Psoas muscle (tissue), 7 donors: ENCODE measurements at regions not wholly inside any gene's neighbourhood (a gene's known extent, or its start where the extent isn't known, plus 50 kb on each side); places are given as distances from the start of the nearest gene placed in this dataset.

Experiments used
- ATAC-seq, 4 donors: fragments of 200-7000 bp; cut with Tn5 transposase; one replicate each; pipeline ENCODE4 v1.9.1; 2020; ENCODE audit warnings: moderate library complexity in 3 of 4, mild to moderate bottlenecking in 2 of 4
- DNase-seq, 2 donors: peaks; one replicate each; pipeline ENCODE4 v3.0.0-alpha.2; 2020
- H3K27ac ChIP-seq: fragments of 200-600 bp; one replicate; pipeline ENCODE4 v1.8.0; 2022
- H3K27me3 ChIP-seq, 3 donors: fragments of 200-600 bp in 1 of 3; one replicate each; pipeline versions ENCODE4 v1.6.1 to v1.8.0; 2013 to 2022; ENCODE audit warnings: low read length in 2 of 3, mild to moderate bottlenecking in 2 of 3, moderate library complexity in 1 of 3; ENCODE audit not compliant: insufficient read depth in 3 of 3
- H3K36me3 ChIP-seq, 2 donors: fragments of 200-600 bp in 1 of 2; one replicate each; pipeline versions ENCODE4 v1.6.1 to v1.8.0; 2013 to 2022; ENCODE audit warnings: low read depth in 1 of 2, mild to moderate bottlenecking in 1 of 2, moderate library complexity in 1 of 2; ENCODE audit not compliant: insufficient read depth in 1 of 2
- H3K4me1 ChIP-seq: fragments of 200-600 bp; one replicate; pipeline ENCODE4 v1.8.0; 2022
- H3K4me3 ChIP-seq: fragments of 200-600 bp; one replicate; pipeline ENCODE4 v1.8.0; 2022; ENCODE audit warnings: mild to moderate bottlenecking
- H3K9me3 ChIP-seq: fragments of 200-600 bp; one replicate; pipeline ENCODE4 v1.8.0; 2022
- WGBS, 3 donors: extraction: QIAGEN DNeasy Blood & Tissue Kit; methylation state at CpG; one replicate each; pipeline versions ENCODE4 v1.1.6 to v1.1.7; 2013; 5-methylcytosine and 5-hydroxymethylcytosine counted together
- intact Hi-C, 2 donors: fragments of 100-400 bp; cut with DNase I; formaldehyde crosslinking; loops; one replicate each; pipeline versions ENCODE4 v1.11.0 to v1.14.2; 2022
- TF ChIP-seq, protein P1 (sequence below): fragments of 200-600 bp; IDR thresholded peaks from one replicate; pipeline ENCODE4 v1.8.0; 2022; ENCODE audit warnings: antibody characterized with exemption
- donor health status: healthy with polysubstance abuse.
- donor health status: DM: no; HTN: no; CAD: no; lungs with moderate emphysema.
- donor health status: Bipolar disorder and iron deficiency.
- donor health status: healthy.
- donor health status: DM: yes; HTN: yes; CAD: no.
- donor health status: DM: no; HTN: no; CAD: no.
- donor health status: DM: yes; HTN: yes; CAD: no.

GRCh38 chr5:123756318-123756665 lies 244.3 kb downstream of the CSNK1G3 start:
- ATAC-seq, result no peak
- no peaks in the 10 kb centered on the region for H3K27me3 ChIP-seq
- no peak for DNase-seq
- no peaks in the 10 kb centered on the region for H3K36me3 ChIP-seq
- WGBS, 3 donors, result 46 to 48% (median 48%) methylated on average over 2 of the region's 2 CpGs
- H3K9me3 ChIP-seq, result no peaks in the 10 kb centered on the region
- H3K4me3 ChIP-seq, result no peak overlapping the region
- H3K27ac ChIP-seq, result no peak overlapping the region
- H3K4me1 ChIP-seq, result peaks cover 20% of the 10 kb centered on the region
- intact Hi-C loops, result no loop called here
- TF ChIP-seq, protein P1, sequence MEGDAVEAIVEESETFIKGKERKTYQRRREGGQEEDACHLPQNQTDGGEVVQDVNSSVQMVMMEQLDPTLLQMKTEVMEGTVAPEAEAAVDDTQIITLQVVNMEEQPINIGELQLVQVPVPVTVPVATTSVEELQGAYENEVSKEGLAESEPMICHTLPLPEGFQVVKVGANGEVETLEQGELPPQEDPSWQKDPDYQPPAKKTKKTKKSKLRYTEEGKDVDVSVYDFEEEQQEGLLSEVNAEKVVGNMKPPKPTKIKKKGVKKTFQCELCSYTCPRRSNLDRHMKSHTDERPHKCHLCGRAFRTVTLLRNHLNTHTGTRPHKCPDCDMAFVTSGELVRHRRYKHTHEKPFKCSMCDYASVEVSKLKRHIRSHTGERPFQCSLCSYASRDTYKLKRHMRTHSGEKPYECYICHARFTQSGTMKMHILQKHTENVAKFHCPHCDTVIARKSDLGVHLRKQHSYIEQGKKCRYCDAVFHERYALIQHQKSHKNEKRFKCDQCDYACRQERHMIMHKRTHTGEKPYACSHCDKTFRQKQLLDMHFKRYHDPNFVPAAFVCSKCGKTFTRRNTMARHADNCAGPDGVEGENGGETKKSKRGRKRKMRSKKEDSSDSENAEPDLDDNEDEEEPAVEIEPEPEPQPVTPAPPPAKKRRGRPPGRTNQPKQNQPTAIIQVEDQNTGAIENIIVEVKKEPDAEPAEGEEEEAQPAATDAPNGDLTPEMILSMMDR, result no peak

- H3K27ac ChIP-seq, result no peak overlapping the region
These were observed 243.8 kb downstream of the CSNK1G3 start for GRCh38 chr5:123755653-123756317.

GRCh38 chr5:123754908-123755307 lies 242.9 kb downstream of the CSNK1G3 start:
- intact Hi-C loops, result no loop called here
- no peaks in the 10 kb centered on the region for H3K9me3 ChIP-seq
- H3K4me3 ChIP-seq, result no peak overlapping the region
- 58 to 70% (median 59%) methylated on average over 3 of the region's 3 CpGs for WGBS, 3 donors
- peaks cover 20% of the 10 kb centered on the region for H3K4me1 ChIP-seq
- TF ChIP-seq, protein P1, result no peak
- no peaks in the 10 kb centered on the region for H3K27me3 ChIP-seq
- H3K27ac ChIP-seq, result no peak overlapping the region
- H3K36me3 ChIP-seq, result no peaks in the 10 kb centered on the region
- DNase-seq, result no peak
- ATAC-seq, result peak in 2 of 4 donors; percentile 25 to 50

More at GRCh38 chr5:123755653-123756317, 243.8 kb downstream of the CSNK1G3 start:
- Histone ChIP-seq H3K9me3 (no peaks in the 10 kb centered on the region), H3K36me3 (no peaks in the 10 kb centered on the region), H3K27me3 (no peaks in the 10 kb centered on the region), H3K4me3 (no peak overlapping the region), H3K4me1 (peaks cover 20% of the 10 kb centered on the region)
- TF ChIP-seq, protein P1, result no peak
- peak in 3 of 4 donors; percentile 36 to 65 (median 55) for ATAC-seq
- no peak for DNase-seq
- WGBS, 3 donors, result 12 to 23% (median 16%) methylated on average over 5 of the region's 5 CpGs
- intact Hi-C loops, result no loop called here

GRCh38 chr5:123753937-123754891 lies 242.2 kb downstream of the CSNK1G3 start:
- Histone ChIP-seq H3K4me1 (peaks cover 20% of the 10 kb centered on the region), H3K9me3 (no peaks in the 10 kb centered on the region), H3K4me3 (no peak overlapping the region), H3K27ac (no peak overlapping the region), H3K27me3 (no peaks in the 10 kb centered on the region), H3K36me3 (no peaks in the 10 kb centered on the region)
- intact Hi-C loops, result no loop called here
- DNase-seq, result no peak
- TF ChIP-seq, protein P1, result no peak
- 80 to 88% (median 85%) methylated on average over 4 of the region's 4 CpGs for WGBS, 3 donors
- no peak for ATAC-seq
